GM19025 (cell line): ENCODE measurements at regions not wholly inside any gene's neighbourhood (a gene's known extent, or its start where the extent isn't known, plus 50 kb on each side); places are given as distances from the start of the nearest gene placed in this dataset.

Experiments used
- ATAC-seq: cut with Tn5 transposase; IDR thresholded peaks from one replicate; pipeline ENCODE4 v1.9.1; 2021; ENCODE audit warnings: mild to moderate bottlenecking, low read depth, moderate library complexity; ENCODE audit not compliant: unreplicated experiment

DNA sequence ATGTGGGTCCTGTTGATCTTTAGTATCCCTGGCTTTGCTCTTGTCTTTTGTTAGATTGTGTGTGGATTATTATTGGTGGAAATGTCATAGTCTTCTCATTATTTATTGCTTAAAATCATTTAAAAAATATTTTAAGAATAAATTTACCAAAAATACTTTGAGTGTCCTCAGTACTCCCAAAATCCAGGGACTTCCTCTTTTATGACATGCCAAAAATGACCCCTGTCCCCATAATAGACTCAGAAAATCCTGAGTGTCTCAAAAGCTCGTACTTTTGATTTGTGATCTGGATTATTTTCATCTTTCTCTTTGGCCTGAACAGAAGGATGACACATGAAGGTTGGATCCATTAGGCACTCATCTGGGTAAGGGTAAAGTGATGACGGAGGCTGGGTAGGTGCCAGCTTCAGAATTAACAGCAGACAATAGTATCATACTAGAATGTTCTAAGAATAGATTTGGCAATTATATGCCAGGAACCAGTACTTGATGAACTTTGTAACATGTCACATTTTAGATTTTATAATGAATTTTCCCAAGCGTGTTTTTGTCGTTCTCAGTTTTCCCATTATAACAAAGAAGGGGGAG, 602.2 kb upstream of the CDH8 start:
- ATAC-seq = no peak

DNA sequence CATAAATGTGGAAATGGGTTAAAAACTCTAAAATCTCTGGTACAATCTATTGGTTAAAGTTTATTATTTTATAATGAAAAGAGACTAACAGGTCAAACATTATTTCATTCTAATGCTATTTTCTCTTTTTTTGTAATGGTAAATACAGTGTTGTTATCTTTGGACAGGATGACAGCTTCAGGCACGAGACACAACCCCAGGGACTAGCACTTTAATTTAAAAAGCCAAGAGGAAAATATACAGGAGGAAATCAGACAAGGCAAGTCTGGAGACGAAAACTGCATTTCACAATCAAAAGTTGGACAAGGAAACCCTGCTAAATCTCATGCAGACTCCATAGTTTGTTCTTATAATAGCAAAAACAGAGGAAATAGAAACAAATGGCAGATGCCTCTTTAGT, 589.1 kb upstream of the CDH8 start:
- ATAC-seq = no peak

- no peak for ATAC-seq
Observed at GRCh38 chr16:62620275-62620674, 584.0 kb upstream of the CDH8 start.

- no peak for ATAC-seq
Observed at GRCh38 chr16:62615526-62615925, 579.3 kb upstream of the CDH8 start.

DNA sequence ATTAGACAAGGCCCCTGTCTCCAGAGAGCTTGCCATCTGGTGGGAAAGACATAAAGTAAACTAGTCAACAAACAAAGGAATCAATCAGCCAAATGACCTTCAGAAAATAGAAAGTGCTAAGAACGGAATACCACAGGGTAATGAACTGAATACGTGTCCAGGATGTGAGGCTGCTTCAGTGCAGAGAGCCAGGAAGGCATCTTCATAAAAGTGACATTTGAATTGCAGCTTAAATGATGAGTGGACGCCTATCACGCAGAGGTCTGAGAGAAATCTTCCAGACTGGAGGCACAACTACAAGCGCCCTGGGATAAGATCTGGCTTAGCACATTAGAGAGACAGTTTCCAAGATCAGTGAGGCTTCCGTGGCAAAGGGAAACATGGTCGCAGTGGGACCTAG, 574.1 kb upstream of the CDH8 start:
- no peak for ATAC-seq

DNA sequence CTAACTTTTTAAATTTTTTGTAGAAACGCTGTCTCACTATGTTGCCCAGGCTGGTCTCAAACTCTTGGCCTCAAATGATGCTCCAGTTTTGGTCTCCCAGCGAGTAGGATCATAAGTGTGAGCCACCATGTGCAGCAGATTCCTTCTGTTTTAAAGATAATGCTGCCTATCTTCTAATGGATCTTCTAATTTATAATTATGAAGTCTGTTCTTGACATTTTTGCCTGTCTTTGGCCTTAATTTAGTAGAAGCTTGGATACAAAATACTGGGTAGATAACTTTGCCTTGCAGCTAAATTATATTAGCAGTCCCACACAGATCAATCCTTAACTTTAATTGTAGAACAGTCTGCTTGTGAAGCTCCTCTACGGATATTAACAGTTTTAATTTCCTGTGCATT, 566.6 kb upstream of the CDH8 start:
- ATAC-seq = no peak

GRCh38 chr16:62597875-62598274, 561.6 kb upstream of the CDH8 start:
- ATAC-seq = no peak

- no peak for ATAC-seq
Observed at GRCh38 chr16:62596584-62596983, 560.3 kb upstream of the CDH8 start.

DNA sequence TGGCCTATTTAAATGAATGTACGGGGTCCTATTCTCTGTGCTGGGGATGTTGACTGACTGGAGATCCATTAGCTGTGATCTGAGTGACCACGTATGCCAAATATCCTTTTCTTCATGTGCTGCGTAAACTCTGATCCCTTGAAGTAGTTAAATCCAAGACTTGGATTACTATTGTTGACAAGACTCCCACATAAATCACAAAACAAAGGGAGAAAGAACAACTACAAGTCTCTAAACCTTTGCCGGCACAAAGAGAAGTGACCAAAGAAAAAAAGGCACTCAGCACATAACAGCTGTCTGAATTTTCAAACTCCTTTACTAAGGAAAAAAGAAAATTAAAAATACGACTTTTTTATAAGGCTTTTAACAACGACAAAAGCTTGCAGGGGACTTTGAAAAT, 559.9 kb upstream of the CDH8 start:
- ATAC-seq = no peak

GRCh38 chr16:62586128-62586862, 550.1 kb upstream of the CDH8 start:
- no peak for ATAC-seq

DNA sequence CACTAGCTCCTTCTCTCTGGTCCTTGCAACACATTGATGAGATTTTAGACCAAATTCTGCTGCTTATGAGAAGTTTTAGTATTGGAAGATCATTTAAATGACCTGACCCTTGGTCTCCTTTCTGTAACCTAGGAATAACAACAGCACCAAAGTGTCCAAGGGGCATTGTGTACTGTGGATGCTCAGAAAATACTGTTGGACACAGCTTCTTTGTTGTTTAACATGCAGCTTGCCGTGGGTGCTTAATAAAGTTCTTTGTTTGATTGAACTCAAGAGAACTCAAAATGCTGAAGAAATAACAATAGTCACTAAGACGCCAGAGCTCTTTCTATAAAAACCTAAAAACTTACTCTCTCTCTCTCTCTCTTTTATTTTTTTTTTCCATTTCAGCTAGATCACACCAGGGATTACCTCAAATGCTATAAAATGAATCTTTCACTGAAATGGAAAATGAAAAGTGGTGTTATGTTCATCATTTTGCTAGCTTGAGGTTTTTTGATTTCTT, 548.9 kb upstream of the CDH8 start:
- no peak for ATAC-seq

GRCh38 chr16:62583414-62583813, 547.2 kb upstream of the CDH8 start:
- ATAC-seq = no peak

DNA sequence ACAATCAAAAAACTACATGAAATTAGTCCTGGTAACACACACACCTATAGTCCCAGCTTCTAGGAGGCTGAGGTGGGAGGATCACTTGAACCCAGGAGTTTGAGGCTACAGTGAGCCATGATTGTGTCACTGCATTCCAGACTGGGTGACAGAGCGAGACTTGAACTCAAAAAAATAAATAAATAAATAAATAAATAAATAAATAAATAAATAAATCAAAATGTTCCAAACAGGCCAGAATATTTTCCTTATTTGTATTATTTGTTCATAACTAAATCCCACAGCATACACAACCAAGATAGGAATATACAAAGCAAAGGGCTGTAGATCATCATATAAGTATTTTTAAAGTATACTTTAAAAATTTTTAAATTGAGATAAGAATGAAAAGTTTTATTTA, 537.2 kb upstream of the CDH8 start:
- no peak for ATAC-seq

GRCh38 chr16:62568926-62569325, 532.7 kb upstream of the CDH8 start:
- no peak for ATAC-seq

DNA sequence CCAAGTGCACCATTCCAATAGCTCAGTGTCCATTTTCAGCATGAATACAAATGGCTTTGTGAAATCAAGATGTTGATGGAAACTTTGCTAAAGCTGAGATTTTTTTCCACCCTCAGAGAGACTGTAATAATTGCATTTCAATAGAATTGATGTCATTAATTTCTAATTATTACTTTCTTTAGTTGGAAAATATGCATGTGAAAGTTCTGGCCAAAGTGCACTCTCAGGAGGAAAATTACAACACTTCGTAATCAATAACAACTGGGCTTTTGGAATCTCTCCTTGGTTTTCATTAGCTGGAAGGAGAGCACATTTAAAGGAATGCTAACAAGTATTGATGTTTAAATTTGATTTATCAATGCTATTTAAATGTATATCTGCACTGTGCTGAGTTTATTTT, 529.5 kb upstream of the CDH8 start:
- no peak for ATAC-seq

DNA sequence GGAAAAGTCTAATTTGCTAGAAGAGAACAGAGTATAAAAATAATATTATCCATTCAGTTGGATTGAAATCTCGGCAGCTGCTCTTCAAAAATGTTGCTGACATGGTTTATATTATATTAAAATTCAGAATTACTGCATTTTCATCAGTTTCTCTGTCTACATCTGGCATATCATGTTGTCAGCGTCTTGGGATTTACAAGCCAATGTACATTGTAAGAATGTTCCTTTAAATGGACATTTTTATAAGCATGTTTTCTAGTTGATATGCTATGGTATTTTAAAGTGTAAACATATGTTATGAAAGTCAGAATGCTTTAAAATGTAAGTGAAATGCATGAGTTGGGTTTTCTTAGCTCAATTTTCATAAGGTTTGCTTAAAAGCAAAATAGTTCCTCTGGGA, 528.1 kb upstream of the CDH8 start:
- no peak for ATAC-seq

DNA sequence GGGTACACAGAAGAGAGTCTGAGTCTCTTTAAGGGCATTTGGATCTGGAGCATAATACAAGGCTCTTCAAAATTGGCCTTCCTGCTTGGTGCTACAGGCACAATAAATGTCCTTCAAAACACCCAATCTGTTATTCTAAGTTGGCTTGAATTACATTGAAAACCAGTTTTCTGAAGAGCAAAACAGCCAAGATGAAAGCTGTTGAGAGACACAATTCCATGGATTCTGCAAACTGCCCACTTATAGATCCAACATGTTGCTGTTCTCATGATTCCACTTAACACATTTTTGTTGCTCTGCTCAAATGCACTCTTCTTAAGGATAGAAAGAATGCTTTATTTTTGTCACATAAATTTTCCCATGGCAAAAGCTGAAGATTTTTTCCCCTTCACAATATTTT, 525.9 kb upstream of the CDH8 start:
- no peak for ATAC-seq

- ATAC-seq = no peak
Observed at GRCh38 chr16:62549875-62550274, 513.6 kb upstream of the CDH8 start.

DNA sequence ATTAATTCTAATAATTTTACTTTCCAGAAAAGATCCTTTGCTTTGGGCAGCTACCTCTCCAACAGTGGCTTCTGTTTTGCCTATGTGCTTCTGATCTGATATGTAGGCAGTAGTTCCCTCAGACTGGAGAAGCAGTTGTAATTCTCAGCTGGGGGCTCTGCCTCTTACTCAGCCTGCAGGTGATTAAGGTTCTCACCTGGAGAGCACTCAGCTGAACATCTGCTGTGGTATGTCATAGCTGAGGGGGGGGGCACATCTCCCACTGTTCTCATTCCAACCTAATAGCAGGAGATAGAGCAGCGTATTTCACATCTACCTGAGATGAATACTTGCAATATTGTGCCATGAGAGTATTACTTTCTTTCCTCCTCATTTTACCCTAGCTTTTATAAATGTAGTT, 511.9 kb upstream of the CDH8 start:
- ATAC-seq = no peak

GRCh38 chr16:62546701-62547100, 510.5 kb upstream of the CDH8 start:
- no peak for ATAC-seq

DNA sequence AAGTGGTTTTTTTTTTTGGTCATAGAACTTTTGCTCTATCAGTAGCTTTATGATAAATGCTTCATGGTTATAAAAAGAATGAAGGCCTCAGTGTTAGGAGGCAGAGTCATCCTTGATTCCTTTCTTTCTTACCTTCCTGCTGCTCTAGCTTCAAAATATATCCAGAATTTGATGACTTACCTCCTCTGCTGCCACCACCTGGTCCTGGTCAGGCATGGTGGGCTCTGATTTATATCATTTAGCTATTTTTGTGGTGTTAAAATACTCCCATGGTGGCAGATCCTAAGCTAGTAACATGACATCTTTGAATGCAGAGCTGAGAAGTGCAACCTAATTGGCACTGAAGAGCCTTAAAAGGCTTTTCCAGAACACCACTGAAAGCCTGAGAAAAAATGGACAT, 508.8 kb upstream of the CDH8 start:
- no peak for ATAC-seq

DNA sequence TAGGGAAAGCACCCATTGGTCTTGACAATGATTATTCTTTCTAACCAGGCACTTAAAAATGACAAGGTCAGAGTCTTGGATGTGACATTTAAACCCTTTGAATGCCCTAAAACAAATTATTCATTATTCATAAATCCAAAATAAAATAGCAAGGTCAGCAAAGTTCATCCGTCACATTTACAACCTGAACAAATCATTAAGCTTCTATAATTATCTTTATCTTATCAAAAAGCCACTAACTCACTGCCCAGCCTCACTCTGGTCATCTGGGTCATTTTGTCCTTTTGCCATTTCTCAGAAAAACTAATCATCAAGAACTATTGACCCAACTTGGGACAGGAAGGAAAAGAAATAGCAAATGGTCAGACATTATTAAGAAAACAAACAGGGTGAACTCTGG, 507.3 kb upstream of the CDH8 start:
- ATAC-seq = no peak
